Prostate gland (tissue), 2 donors: ENCODE measurements at regions not wholly inside any gene's neighbourhood (a gene's known extent, or its start where the extent isn't known, plus 50 kb on each side); places are given as distances from the start of the nearest gene placed in this dataset.

Source experiments
- DNase-seq: peaks from one replicate; pipeline ENCODE4 v3.0.0-alpha.2; 2019; ENCODE audit warnings: low spot score
- H3K27ac ChIP-seq, 2 donors: fragments of 200-600 bp; sonication (generic); 2 replicates each; pipeline ENCODE4 v1.5.1; 2017 to 2019
- H3K27me3 ChIP-seq: fragments of 200-600 bp; sonication (generic); replicated peaks from 2 replicates; pipeline ENCODE4 v1.5.1; 2019; ENCODE audit not compliant: insufficient read depth
- H3K36me3 ChIP-seq, 2 donors: fragments of 200-600 bp; sonication (generic); 1 replicate in 1 of 2; 2 replicates in 1 of 2; pipeline versions ENCODE4 v1.5.1 to v1.8.1; 2017 to 2019
- H3K4me1 ChIP-seq: fragments of 200-600 bp; sonication (generic); replicated peaks from 2 replicates; pipeline ENCODE4 v1.5.1; 2019
- H3K4me3 ChIP-seq, 2 donors: fragments of 200-600 bp; sonication (generic); 2 replicates each; pipeline ENCODE4 v1.5.1; 2017 to 2019
- H3K9me3 ChIP-seq: fragments of 200-600 bp; sonication (generic); 2 replicates; pipeline ENCODE4 v1.5.1; 2017
- POLR2A ChIP-seq: fragments of 450-650 bp; IDR thresholded peaks from one replicate; pipeline ENCODE4 v1.6.1; 2016; ENCODE audit warnings: antibody characterized with exemption, mild to moderate bottlenecking
- POLR2AphosphoS5 ChIP-seq: sonication (generic); formaldehyde crosslinking; IDR thresholded peaks from one replicate; pipeline ENCODE4 v1.6.1; 2017; ENCODE audit warnings: antibody characterized with exemption
- WGBS: methylation state at CpG from one replicate; pipeline ENCODE4 v1.1.5; 2018; 5-methylcytosine and 5-hydroxymethylcytosine counted together
- intact Hi-C: fragments of 100-400 bp; cut with DNase I; formaldehyde crosslinking; loops from one replicate; pipeline ENCODE4 v1.14.2; 2022
- TF ChIP-seq, protein P1 (sequence below), 4 experiments: fragments of 200-600 bp in 2 of 4; fragments of 450-650 bp in 2 of 4; sonication (generic) in 2 of 4; IDR thresholded peaks; 1 replicate in 3 of 4; 2 replicates in 1 of 4; pipeline ENCODE4 v1.5.1; 2016 to 2019; ENCODE audit warnings: antibody characterized with exemption in 4 of 4, mild to moderate bottlenecking in 2 of 4, moderate library complexity in 2 of 4

DNA sequence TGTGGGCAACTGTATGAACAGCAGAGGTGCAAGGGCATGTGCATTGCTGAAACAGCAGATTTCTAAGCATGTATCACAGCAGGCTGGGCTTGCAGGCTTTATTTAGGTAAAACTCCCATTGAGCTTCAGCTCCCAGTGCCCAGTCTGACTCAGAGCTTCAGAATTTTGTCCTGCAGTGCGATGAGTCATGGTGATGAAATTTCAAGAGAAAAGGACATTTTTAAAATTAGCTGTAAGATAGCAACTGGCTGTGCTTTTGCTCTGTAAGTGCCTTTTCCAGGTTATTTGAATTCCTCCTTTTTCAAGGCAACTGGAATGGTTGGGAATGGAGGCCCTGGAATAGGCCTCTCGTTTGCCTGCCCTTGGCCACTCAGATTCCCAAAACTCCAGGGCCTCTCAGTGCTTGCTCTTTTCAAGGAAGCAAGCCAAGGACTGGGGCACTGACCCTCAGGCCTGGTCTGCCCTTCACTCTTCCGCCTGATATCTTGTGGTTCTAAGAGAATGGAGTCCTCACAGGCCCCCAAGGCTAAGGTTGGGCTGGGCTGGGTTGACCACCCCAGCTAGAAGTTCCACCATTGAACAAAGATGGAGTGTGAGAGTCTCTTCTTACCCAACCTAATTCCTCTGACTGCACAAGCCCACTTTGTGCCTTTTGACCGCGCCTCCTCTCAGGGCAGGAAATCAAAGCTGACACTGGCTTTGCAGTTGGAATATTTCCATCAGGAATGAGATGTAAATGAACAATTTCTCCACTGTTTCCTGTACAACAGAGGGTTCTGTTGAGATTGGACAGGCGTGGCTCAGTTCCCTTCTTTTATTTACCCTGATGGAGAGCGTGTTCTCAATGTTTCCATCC is 59.5 kb upstream of the PRSS23 start:
- no peaks in the 10 kb centered on the region for H3K36me3 ChIP-seq
- H3K4me3 ChIP-seq = no peak overlapping the region
- peak overlapping the region; percentile 63 for H3K27ac ChIP-seq
- intact Hi-C loops = loop anchor here (5.0 kb wide), 2 partner anchors 61 to 64 kb away; partner anchors contain the start of gene PRSS23
- peak; percentile 46 for DNase-seq
- no peaks in the 10 kb centered on the region for H3K4me1 ChIP-seq
- WGBS = 51% methylated on average over 7 of the region's 7 CpGs
- no peaks in the 10 kb centered on the region for H3K9me3 ChIP-seq
- TF ChIP-seq POLR2A = no peak
- TF ChIP-seq POLR2AphosphoS5 = peak; percentile 81
- H3K27me3 ChIP-seq = no peaks in the 10 kb centered on the region

DNA sequence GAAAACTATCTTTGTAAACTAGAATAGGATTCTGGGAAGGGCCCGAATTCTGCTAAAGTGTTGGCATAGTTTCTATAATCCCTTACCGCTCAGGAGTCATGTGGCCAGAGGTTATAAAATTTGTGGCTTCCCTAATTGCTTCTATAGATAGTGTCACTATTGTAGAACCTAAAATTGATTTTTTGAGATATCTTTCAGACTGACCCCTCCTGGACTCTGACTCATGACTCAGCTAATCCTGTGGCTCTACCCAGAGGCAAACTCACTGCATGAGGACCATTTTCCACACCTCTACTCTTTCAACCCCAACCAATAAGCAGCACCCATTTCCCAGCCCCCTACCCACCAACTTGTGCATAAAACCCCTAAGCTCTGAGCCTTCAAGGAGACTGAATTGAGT is 61.8 kb upstream of the PRSS23 start:
- Histone ChIP-seq H3K27ac (no peak overlapping the region), H3K4me3 (no peak overlapping the region), H3K9me3 (no peaks in the 10 kb centered on the region), H3K36me3 (no peaks in the 10 kb centered on the region), H3K4me1 (no peaks in the 10 kb centered on the region), H3K27me3 (no peaks in the 10 kb centered on the region)
- DNase-seq = no peak
- no peak for TF ChIP-seq POLR2AphosphoS5
- TF ChIP-seq POLR2A = no peak
- TF ChIP-seq, protein P1, sequence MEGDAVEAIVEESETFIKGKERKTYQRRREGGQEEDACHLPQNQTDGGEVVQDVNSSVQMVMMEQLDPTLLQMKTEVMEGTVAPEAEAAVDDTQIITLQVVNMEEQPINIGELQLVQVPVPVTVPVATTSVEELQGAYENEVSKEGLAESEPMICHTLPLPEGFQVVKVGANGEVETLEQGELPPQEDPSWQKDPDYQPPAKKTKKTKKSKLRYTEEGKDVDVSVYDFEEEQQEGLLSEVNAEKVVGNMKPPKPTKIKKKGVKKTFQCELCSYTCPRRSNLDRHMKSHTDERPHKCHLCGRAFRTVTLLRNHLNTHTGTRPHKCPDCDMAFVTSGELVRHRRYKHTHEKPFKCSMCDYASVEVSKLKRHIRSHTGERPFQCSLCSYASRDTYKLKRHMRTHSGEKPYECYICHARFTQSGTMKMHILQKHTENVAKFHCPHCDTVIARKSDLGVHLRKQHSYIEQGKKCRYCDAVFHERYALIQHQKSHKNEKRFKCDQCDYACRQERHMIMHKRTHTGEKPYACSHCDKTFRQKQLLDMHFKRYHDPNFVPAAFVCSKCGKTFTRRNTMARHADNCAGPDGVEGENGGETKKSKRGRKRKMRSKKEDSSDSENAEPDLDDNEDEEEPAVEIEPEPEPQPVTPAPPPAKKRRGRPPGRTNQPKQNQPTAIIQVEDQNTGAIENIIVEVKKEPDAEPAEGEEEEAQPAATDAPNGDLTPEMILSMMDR (IDR thresholded peaks at IDR 0.05) = no peak
- intact Hi-C loops = no loop called here
- 98% methylated on average over 2 of the region's 2 CpGs for WGBS

DNA sequence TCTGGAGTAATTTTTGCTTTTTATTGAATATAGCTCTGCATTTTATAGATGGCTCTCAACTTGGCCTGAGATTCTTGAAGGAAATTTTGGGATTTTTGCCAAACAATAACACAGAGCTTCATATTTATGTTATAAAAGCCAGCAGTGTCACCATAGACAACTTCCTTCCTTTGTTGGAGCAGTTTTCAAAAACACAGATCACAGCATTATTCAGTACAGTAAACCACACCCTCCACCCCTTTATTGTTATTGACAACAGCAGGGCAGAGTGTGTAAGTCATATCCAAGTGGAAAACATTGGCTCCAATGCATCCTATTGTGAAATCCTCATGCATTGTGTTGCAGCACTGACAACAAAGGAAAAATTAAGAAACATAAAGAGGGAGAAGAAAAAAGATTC is 62.6 kb upstream of the PRSS23 start:
- Histone ChIP-seq H3K27me3 (no peaks in the 10 kb centered on the region), H3K4me1 (no peaks in the 10 kb centered on the region), H3K27ac (no peak overlapping the region), H3K4me3 (no peak overlapping the region), H3K36me3 (no peaks in the 10 kb centered on the region), H3K9me3 (no peaks in the 10 kb centered on the region)
- DNase-seq = no peak
- intact Hi-C loops = no loop called here
- no peak for TF ChIP-seq POLR2AphosphoS5
- TF ChIP-seq, protein P1 (IDR thresholded peaks at IDR 0.05) = no peak
- no peak for TF ChIP-seq POLR2A

DNA sequence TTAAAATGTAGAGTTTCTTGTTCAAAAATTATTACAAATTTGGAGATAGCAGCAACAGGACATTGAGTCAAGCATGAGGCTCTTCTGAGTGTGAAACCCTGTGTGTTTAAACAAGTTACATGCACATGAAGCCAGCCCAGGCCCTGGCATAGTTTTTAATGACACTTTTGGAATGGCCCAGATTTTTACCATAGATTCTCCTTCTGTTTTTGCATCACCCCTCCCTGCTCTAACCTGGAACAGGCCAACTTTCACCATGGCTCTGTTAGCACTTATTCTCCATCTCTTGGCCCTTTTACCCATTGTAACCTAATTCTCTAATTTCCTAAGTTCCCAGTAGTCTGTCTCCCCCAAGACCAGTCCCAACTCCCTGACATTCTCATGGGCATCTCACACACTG is 63.1 kb upstream of the PRSS23 start:
- Histone ChIP-seq H3K9me3 (no peaks in the 10 kb centered on the region), H3K27me3 (no peaks in the 10 kb centered on the region), H3K4me1 (no peaks in the 10 kb centered on the region), H3K4me3 (no peak overlapping the region), H3K36me3 (no peaks in the 10 kb centered on the region), H3K27ac (no peak overlapping the region)
- no peak for DNase-seq
- no peak for TF ChIP-seq POLR2AphosphoS5
- TF ChIP-seq, protein P1 (IDR thresholded peaks at IDR 0.05) = no peak
- no peak for TF ChIP-seq POLR2A
- intact Hi-C loops = no loop called here

DNA sequence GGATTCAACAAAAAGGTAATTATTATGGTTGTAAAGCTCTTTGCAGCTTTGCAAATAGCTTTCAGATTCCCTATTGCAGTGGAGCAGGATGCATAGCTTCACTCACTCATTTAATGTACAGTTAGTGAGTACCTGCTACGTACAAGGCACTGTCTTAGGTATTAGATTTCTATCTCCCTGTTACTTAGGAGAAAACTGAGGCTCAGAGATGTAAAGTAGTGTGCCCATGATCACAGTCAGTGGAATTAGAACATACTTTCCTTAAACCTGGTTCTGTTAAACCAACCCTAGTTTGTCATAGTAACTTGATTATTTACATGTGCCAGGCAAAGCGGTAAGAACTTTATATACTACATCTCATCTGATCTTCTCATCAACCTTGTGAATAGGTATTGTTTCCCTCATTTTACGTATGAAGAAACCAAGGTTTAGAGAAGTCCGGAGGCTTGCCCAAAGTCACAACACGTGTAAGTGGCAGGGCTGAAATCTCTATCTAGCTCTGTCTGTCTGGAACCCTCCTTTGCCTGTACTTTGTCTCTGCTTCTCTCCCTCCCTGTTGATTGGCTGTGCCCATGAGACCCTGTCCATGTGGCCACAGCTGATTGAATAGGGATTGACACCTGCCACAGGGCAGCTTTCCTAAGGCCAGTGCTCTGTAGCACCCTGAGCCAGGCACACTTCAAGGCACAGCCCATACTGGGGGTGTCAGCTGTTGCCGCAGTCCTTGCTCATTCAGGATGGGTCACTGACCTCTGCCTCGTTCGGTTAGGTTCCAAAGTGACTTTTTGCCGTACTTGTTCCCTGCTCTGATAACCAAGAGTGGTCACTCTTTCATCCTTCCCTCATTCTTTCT is 63.8 kb upstream of the PRSS23 start:
- no peaks in the 10 kb centered on the region for H3K27me3 ChIP-seq
- 82% methylated on average over 9 of the region's 9 CpGs for WGBS
- intact Hi-C loops = no loop called here
- TF ChIP-seq POLR2AphosphoS5 = no peak
- TF ChIP-seq POLR2A = no peak
- TF ChIP-seq, protein P1 (IDR thresholded peaks at IDR 0.05) = no peak
- DNase-seq = no peak
- no peaks in the 10 kb centered on the region for H3K36me3 ChIP-seq
- H3K4me1 ChIP-seq = no peaks in the 10 kb centered on the region
- no peaks in the 10 kb centered on the region for H3K9me3 ChIP-seq
- H3K4me3 ChIP-seq = no peak overlapping the region
- H3K27ac ChIP-seq = no peak overlapping the region
